HepG2 (cell line): ENCODE measurements at regions not wholly inside any gene's neighbourhood (a gene's known extent, or its start where the extent isn't known, plus 50 kb on each side); places are given as distances from the start of the nearest gene placed in this dataset.

Experiments used
- ATAC-seq: fragments of 200-7000 bp; cut with Tn5 transposase; 3 replicates; pipeline ENCODE4 v1.9.1; 2020; ENCODE audit warnings: mild to moderate bottlenecking, moderate library complexity
- BruUV-seq: library from RNA; stranded (reverse); fragments of 400-500 nt; replicated peaks from 2 replicates; lab custom pipeline; 2021; lab: Mats Ljungman, UMichigan
- CTCF ChIA-PET: fragments of 300-600 bp; formaldehyde crosslinking; extraction: SDS; loops from one replicate; lab custom pipeline; 2021; ENCODE audit warnings: low total read pairs, inconsistent platforms, low intra/inter-chr PET ratio; lab: Yijun Ruan, JAX
- POLR2A ChIA-PET: fragments of 350-600 bp; sonication (Branson Sonifier 250); formaldehyde crosslinking; loops from one replicate; lab custom pipeline; 2020; ENCODE audit warnings: antibody characterized with exemption, inconsistent platforms; lab: Yijun Ruan, JAX
- DNase-seq: peaks from one replicate; pipeline ENCODE4 v3.0.0-alpha.2; 2015; ENCODE audit warnings: low spot score
- FAIRE-seq: peaks from 3 replicates; lab custom pipeline; 2011; peaks lifted over from hg19 to GRCh38; lab: Jason Lieb, UNC
- H2AFZ ChIP-seq: one replicate; pipeline ENCODE4 v1.6.1; 2011; ENCODE audit warnings: low read length, inconsistent platforms
- H3K27ac ChIP-seq: fragments of 300-600 bp; 3 replicates; pipeline ENCODE4 v1.8.0; 2011; ENCODE audit warnings: mixed run types, mild to moderate bottlenecking, mixed read lengths, low read length, inconsistent platforms; ENCODE audit not compliant: insufficient read depth; ENCODE audit errors: extremely low read length
- H3K27me3 ChIP-seq, 2 experiments: fragments of 200-600 bp in 1 of 2; 2 replicates in 1 of 2; 3 replicates in 1 of 2; pipeline versions ENCODE4 v1.6.0 to v1.8.0; 2011; ENCODE audit warnings: low read length in 2 of 2, mild to moderate bottlenecking in 2 of 2, moderate library complexity in 2 of 2, inconsistent platforms in 1 of 2; ENCODE audit not compliant: insufficient read depth in 2 of 2, control insufficient read depth in 1 of 2
- H3K36me3 ChIP-seq, 2 experiments: fragments of 200-600 bp in 1 of 2; replicated peaks in 1 of 2; 2 replicates in 1 of 2; 3 replicates in 1 of 2; pipeline versions ENCODE4 v1.5.1 to v1.8.0; 2011; ENCODE audit warnings: low read length in 2 of 2, inconsistent platforms in 1 of 2; ENCODE audit not compliant: insufficient read depth in 2 of 2, control insufficient read depth in 1 of 2
- H3K4me1 ChIP-seq: 2 replicates; pipeline ENCODE4 v1.5.1; 2012; ENCODE audit warnings: low read length, inconsistent platforms; ENCODE audit not compliant: insufficient read depth
- H3K4me2 ChIP-seq: 2 replicates; pipeline ENCODE4 v1.6.0; 2011; ENCODE audit warnings: low read depth, low read length, inconsistent platforms
- H3K4me3 ChIP-seq, 3 experiments: fragments of 200-600 bp in 1 of 3; sonication (generic), shearing (Covaris generic) in 1 of 3; replicated peaks in 1 of 3; 2 replicates each; pipeline ENCODE4 v1.5.1; 2011 to 2016; ENCODE audit warnings: low read length in 3 of 3, inconsistent platforms in 2 of 3, low read depth in 2 of 3, mild to moderate bottlenecking in 2 of 3, control low read depth in 1 of 3, mixed read lengths in 1 of 3; ENCODE audit not compliant: insufficient read depth in 1 of 3
- H3K79me2 ChIP-seq: one replicate; pipeline ENCODE4 v1.6.1; 2011; ENCODE audit warnings: low read length, inconsistent platforms; ENCODE audit not compliant: insufficient read depth
- H3K9ac ChIP-seq: 2 replicates; pipeline ENCODE4 v1.6.0; 2011; ENCODE audit warnings: mild to moderate bottlenecking, low read depth, low read length, inconsistent platforms; ENCODE audit not compliant: insufficient read depth
- H3K9me3 ChIP-seq: 2 replicates; pipeline ENCODE4 v1.5.1; 2012; ENCODE audit warnings: mild to moderate bottlenecking, low read length
- H4K20me1 ChIP-seq: 2 replicates; pipeline ENCODE4 v1.6.0; 2011; ENCODE audit warnings: inconsistent platforms, mild to moderate bottlenecking, low read length, moderate library complexity; ENCODE audit not compliant: insufficient read depth
- ARHGAP35 ChIP-seq: sonication (generic); formaldehyde crosslinking; IDR thresholded peaks from 2 replicates; pipeline ENCODE4 v1.9.0; 2022; ENCODE audit warnings: mild to moderate bottlenecking, inconsistent platforms, moderate library complexity, missing genetic modification reagents, borderline replicate concordance
- ARNT ChIP-seq: fragments of 450-650 bp; IDR thresholded peaks from 2 replicates; pipeline ENCODE4 v1.6.1; 2017
- BCL6 ChIP-seq: IDR thresholded peaks from 2 replicates; pipeline ENCODE4 v1.6.1; 2016; ENCODE audit warnings: missing genetic modification reagents, missing compliant biosample characterization
- KLF15 ChIP-seq: sonication (generic); formaldehyde crosslinking; IDR thresholded peaks from 2 replicates; pipeline ENCODE4 v1.8.1; 2023; ENCODE audit warnings: borderline replicate concordance, mild to moderate bottlenecking, inconsistent platforms, missing genetic modification reagents, mixed read lengths
- MAX ChIP-seq: IDR thresholded peaks from 2 replicates; pipeline ENCODE4 v1.6.1; 2012; ENCODE audit warnings: inconsistent platforms
- NFE2L2 ChIP-seq: fragments of 150-350 bp; IDR thresholded peaks from 2 replicates; pipeline ENCODE4 v1.6.1; 2014; ENCODE audit warnings: low read length
- RARA ChIP-seq: IDR thresholded peaks from 2 replicates; pipeline ENCODE4 v1.6.1; 2016; ENCODE audit warnings: missing genetic modification reagents, missing compliant biosample characterization
- RXRA ChIP-seq: sonication (generic); formaldehyde crosslinking; IDR thresholded peaks from 2 replicates; pipeline ENCODE4 v1.5.1; 2020; ENCODE audit warnings: missing genetic modification reagents
- RXRB ChIP-seq: IDR thresholded peaks from 2 replicates; pipeline ENCODE4 v1.6.1; 2016; ENCODE audit warnings: borderline replicate concordance, missing genetic modification reagents, missing compliant biosample characterization
- SKI ChIP-seq: fragments of 450-650 bp; IDR thresholded peaks from one replicate; pipeline ENCODE4 v1.6.1; 2018; ENCODE audit warnings: mild to moderate bottlenecking; ENCODE audit not compliant: partially characterized antibody
- SMAD9 ChIP-seq: sonication (generic); formaldehyde crosslinking; IDR thresholded peaks from 2 replicates; pipeline ENCODE4 v1.5.1; 2020; ENCODE audit warnings: mild to moderate bottlenecking, missing genetic modification reagents
- SRSF4 ChIP-seq: fragments of 200-400 bp; formaldehyde crosslinking; IDR thresholded peaks from one replicate; pipeline ENCODE4 v1.6.1; 2018; ENCODE audit warnings: mild to moderate bottlenecking, low read depth, low read length, moderate library complexity; ENCODE audit not compliant: poor library complexity, severe bottlenecking
- TCF12 ChIP-seq, 2 experiments: fragments of 450-650 bp in 1 of 2; sonication (generic) in 1 of 2; formaldehyde crosslinking in 1 of 2; IDR thresholded peaks; 2 replicates each; pipeline versions ENCODE4 v1.6.1 to v1.8.0; 2017 to 2022; ENCODE audit warnings: antibody characterized with exemption in 1 of 2, mild to moderate bottlenecking in 1 of 2, missing genetic modification reagents in 1 of 2, moderate library complexity in 1 of 2
- ZFAT ChIP-seq: sonication (generic); formaldehyde crosslinking; conservative IDR thresholded peaks from 2 replicates; pipeline ENCODE4 v1.8.1; 2023; ENCODE audit warnings: missing genetic modification reagents, inconsistent platforms
- ZFP36L2 ChIP-seq: sonication (generic); formaldehyde crosslinking; IDR thresholded peaks from 2 replicates; pipeline ENCODE4 v1.4.0; 2020; ENCODE audit warnings: missing genetic modification reagents
- ZNF781 ChIP-seq: sonication (generic); formaldehyde crosslinking; IDR thresholded peaks from 2 replicates; pipeline ENCODE4 v1.5.1; 2020; ENCODE audit warnings: borderline replicate concordance, mild to moderate bottlenecking, missing genetic modification reagents; ENCODE audit errors: not compliant biosample characterization
- ZSCAN9 ChIP-seq: IDR thresholded peaks from 2 replicates; pipeline ENCODE4 v1.6.1; 2016; ENCODE audit warnings: borderline replicate concordance
- in situ Hi-C: cut with HindIII; loops from 2 replicates; pipeline ENCODE4 v1.10.0; 2017; ENCODE audit warnings: low pct_unique_long_range_greater_than_20kb; ENCODE audit not compliant: extremely low pct_ligation_motif_present
- intact Hi-C: fragments of 100-400 bp; cut with micrococcal nuclease; formaldehyde crosslinking; loops from one replicate; pipeline ENCODE4 v1.10.0; 2022; ENCODE audit not compliant: unreplicated experiment

DNA sequence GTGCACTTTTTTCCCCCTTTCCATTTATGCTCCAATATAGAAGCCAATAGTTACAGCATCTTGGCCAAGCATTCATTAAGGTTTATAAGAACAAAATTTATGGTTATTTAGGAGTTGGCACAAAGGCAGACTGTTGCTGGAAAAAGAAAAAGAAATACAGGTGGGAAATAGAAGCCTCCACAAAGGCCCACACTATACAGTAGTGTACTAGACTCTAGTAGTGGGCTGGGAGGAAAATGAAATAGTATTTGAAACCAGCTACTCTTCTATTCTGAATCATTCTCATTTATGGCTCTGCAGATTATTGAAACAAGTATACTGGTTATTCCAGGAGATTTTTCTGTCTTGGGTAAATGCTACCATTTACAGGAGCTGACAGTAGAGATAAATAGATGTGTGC lies 80.9 kb upstream of the CDK6 start:
- no peak for DNase-seq
- intact Hi-C loops = no loop called here
- in situ Hi-C loops = no loop called here
- H3K9ac ChIP-seq = no peak overlapping the region
- no peak overlapping the region for H3K4me3 ChIP-seq
- no peak overlapping the region for H3K27ac ChIP-seq
- H3K79me2 ChIP-seq = no peaks in the 10 kb centered on the region
- ChIA-PET POLR2A (no interaction called here), CTCF (no interaction called here)
- ATAC-seq = no peak
- H3K36me3 ChIP-seq = no peaks in the 10 kb centered on the region
- no TSS peak for BruUV-seq
- no peaks in the 10 kb centered on the region for H3K27me3 ChIP-seq
- no peaks in the 10 kb centered on the region for H3K4me1 ChIP-seq
- H2AFZ ChIP-seq = no peak overlapping the region
- no peak for TF ChIP-seq RXRA (CRISPR knock-in tag)
- TF ChIP-seq SKI = no peak
- no peak for TF ChIP-seq KLF15 (CRISPR knock-in tag)
- no peak for TF ChIP-seq ZFAT (CRISPR knock-in tag)
- TF ChIP-seq BCL6 (CRISPR knock-in tag) = no peak
- no peak for TF ChIP-seq ZFP36L2 (CRISPR knock-in tag)
- TF ChIP-seq ARNT = no peak
- no peak for TF ChIP-seq TCF12 (IDR thresholded peaks at IDR 0.05)
- no peak for TF ChIP-seq TCF12 (CRISPR knock-in tag; IDR thresholded peaks at IDR 0.05)
- no peak for TF ChIP-seq SRSF4
- TF ChIP-seq MAX = no peak
- no peak for TF ChIP-seq NFE2L2
- no peak for TF ChIP-seq ARHGAP35 (CRISPR knock-in tag)
- TF ChIP-seq RXRB = no peak
- TF ChIP-seq ZNF781 (CRISPR knock-in tag) = no peak
- no peak for TF ChIP-seq ZSCAN9
- TF ChIP-seq RARA (CRISPR knock-in tag) = no peak
- no peak for TF ChIP-seq SMAD9 (CRISPR knock-in tag)
- TF ChIP-seq, all 625 proteins: peak for 0
- FAIRE-seq = no peak
- H3K9me3 ChIP-seq = no peaks in the 10 kb centered on the region
- no peak overlapping the region for H3K4me2 ChIP-seq
- no peaks in the 10 kb centered on the region for H4K20me1 ChIP-seq
